DND-41 (cell line): ENCODE measurements at regions not wholly inside any gene's neighbourhood (a gene's known extent, or its start where the extent isn't known, plus 50 kb on each side); places are given as distances from the start of the nearest gene placed in this dataset.

Experiments used
- ATAC-seq: fragments of 200-7000 bp; cut with Tn5 transposase; 3 replicates; pipeline ENCODE4 v1.9.1; 2021; ENCODE audit warnings: low read depth; ENCODE audit not compliant: insufficient read depth
- DNase-seq: peaks from one replicate; pipeline ENCODE4 v3.0.0-alpha.2; 2020
- H2AFZ ChIP-seq: 2 replicates; pipeline ENCODE4 v1.6.0; 2012; ENCODE audit warnings: low read depth, low read length
- H3K27ac ChIP-seq: 2 replicates; pipeline ENCODE4 v1.5.1; 2012; ENCODE audit warnings: low read length, inconsistent platforms
- H3K27me3 ChIP-seq: fragments of 200-600 bp; sonication (generic); 2 replicates; pipeline ENCODE4 v1.6.0; 2012; ENCODE audit warnings: low read length, mild to moderate bottlenecking, inconsistent platforms; ENCODE audit not compliant: insufficient read depth, poor library complexity
- H3K36me3 ChIP-seq: 2 replicates; pipeline ENCODE4 v1.5.1; 2012; ENCODE audit warnings: low read length, inconsistent platforms; ENCODE audit not compliant: insufficient read depth
- H3K4me1 ChIP-seq: 2 replicates; pipeline ENCODE4 v1.5.1; 2012; ENCODE audit warnings: mild to moderate bottlenecking, low read length; ENCODE audit not compliant: insufficient read depth
- H3K4me2 ChIP-seq: 2 replicates; pipeline ENCODE4 v1.6.0; 2012; ENCODE audit warnings: mild to moderate bottlenecking, moderate library complexity, low read length, inconsistent platforms; ENCODE audit not compliant: insufficient read depth
- H3K4me3 ChIP-seq, 2 experiments: fragments of 200-600 bp in 1 of 2; shearing (Covaris generic) in 1 of 2; 2 replicates each; pipeline ENCODE4 v1.5.1; 2012 to 2016; ENCODE audit warnings: inconsistent platforms in 2 of 2, low read length in 2 of 2, mild to moderate bottlenecking in 2 of 2, low read depth in 1 of 2, moderate library complexity in 1 of 2
- H3K79me2 ChIP-seq: 2 replicates; pipeline ENCODE4 v1.6.0; 2012; ENCODE audit warnings: low read length, inconsistent platforms; ENCODE audit not compliant: insufficient read depth
- H3K9ac ChIP-seq: 2 replicates; pipeline ENCODE4 v1.6.0; 2012; ENCODE audit warnings: low read depth, mild to moderate bottlenecking, inconsistent platforms, low read length, moderate library complexity
- H3K9me3 ChIP-seq: 2 replicates; pipeline ENCODE4 v1.5.1; 2012; ENCODE audit warnings: low read length, moderate library complexity, mild to moderate bottlenecking, inconsistent platforms; ENCODE audit not compliant: insufficient read depth, severe bottlenecking
- H4K20me1 ChIP-seq: 2 replicates; pipeline ENCODE4 v1.6.0; 2012; ENCODE audit warnings: low read length; ENCODE audit not compliant: insufficient read depth
- EZH2 ChIP-seq: IDR thresholded peaks from 3 replicates; pipeline ENCODE4 v1.6.1; 2012; ENCODE audit warnings: borderline replicate concordance, low read depth, mild to moderate bottlenecking, moderate library complexity, low read length, inconsistent platforms; ENCODE audit not compliant: severe bottlenecking
- TF ChIP-seq, protein P1 (sequence below): IDR thresholded peaks from 2 replicates; pipeline ENCODE4 v1.5.1; 2012; ENCODE audit warnings: borderline replicate concordance, low read length, moderate library complexity, mild to moderate bottlenecking; ENCODE audit not compliant: poor library complexity, severe bottlenecking; ENCODE audit errors: extremely low read depth

DNA sequence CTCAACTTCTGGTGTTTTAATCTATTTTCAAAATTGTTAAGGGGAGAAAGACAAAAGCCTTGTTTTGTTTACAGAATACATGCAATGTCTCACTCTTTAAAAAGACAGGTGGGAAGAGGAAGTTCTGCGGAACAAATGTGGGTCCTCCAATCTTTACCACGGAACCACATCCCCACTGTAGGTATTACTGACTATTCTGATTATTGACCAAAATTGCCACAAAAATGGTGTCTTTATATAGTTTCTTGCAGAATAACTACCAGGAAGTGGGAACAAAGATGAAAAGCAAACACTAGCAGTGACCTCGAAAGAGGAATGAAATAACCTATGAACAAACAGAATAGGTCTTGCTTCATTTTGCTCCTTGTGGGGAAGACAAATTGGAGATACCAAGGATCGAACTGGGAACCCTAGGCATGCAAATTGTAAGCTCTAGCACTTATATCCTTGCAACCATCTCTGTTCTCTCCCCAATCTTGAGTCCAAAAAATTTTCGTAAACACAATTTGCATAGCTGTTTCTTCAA is 106.7 kb downstream of the GPX5 start:
- no peak for DNase-seq
- Histone ChIP-seq H3K9ac (no peak overlapping the region), H4K20me1 (no peaks in the 10 kb centered on the region), H3K4me3 (no peak overlapping the region), H3K27me3 (no peaks in the 10 kb centered on the region), H3K36me3 (no peaks in the 10 kb centered on the region), H3K4me1 (no peaks in the 10 kb centered on the region), H3K79me2 (no peaks in the 10 kb centered on the region), H3K4me2 (no peak overlapping the region), H2AFZ (no peak overlapping the region), H3K9me3 (no peaks in the 10 kb centered on the region), H3K27ac (no peak overlapping the region)
- peak; percentile 62 for ATAC-seq
- TF ChIP-seq, protein P1, sequence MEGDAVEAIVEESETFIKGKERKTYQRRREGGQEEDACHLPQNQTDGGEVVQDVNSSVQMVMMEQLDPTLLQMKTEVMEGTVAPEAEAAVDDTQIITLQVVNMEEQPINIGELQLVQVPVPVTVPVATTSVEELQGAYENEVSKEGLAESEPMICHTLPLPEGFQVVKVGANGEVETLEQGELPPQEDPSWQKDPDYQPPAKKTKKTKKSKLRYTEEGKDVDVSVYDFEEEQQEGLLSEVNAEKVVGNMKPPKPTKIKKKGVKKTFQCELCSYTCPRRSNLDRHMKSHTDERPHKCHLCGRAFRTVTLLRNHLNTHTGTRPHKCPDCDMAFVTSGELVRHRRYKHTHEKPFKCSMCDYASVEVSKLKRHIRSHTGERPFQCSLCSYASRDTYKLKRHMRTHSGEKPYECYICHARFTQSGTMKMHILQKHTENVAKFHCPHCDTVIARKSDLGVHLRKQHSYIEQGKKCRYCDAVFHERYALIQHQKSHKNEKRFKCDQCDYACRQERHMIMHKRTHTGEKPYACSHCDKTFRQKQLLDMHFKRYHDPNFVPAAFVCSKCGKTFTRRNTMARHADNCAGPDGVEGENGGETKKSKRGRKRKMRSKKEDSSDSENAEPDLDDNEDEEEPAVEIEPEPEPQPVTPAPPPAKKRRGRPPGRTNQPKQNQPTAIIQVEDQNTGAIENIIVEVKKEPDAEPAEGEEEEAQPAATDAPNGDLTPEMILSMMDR, result no peak

DNA sequence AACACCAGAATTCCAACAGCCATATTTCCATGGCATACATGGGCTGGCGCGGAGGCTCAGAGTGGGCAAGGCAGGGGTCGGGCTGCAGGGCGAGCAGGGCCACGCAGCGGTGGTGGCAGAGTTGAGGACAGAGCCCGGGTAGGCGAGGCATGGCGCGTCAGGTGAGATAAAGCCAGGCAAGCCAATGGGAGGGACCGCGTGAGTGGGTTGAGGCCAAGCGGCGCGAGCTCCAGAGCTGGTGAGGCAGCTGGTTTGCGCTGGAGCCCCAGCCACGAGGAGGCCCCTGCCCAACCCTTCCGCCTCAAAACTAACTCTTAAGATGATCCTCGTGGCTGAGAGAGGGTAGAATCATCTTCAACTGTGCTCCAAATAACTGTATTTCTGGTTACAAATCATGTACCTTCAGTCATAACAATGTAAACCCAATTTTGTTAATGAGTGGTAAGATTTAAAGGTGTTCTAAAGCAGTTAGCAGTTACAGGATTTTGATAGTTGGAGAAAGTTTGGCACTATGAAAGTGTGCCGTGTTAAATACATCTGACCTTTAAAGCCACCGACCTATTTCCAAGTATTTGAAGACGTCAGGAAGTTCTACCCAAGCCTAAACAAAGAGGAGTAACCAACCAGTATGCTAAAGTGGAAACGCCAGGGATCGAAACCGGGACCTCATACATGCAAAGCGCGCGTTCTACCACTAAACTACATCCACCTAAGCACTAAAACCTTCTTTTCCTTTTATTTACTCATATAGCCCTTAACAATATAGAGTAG is 107.9 kb downstream of the GPX5 start:
- no peaks in the 10 kb centered on the region for H3K36me3 ChIP-seq
- no peak overlapping the region for H2AFZ ChIP-seq
- no peak overlapping the region for H3K4me2 ChIP-seq
- no peak overlapping the region for H3K27ac ChIP-seq
- no peaks in the 10 kb centered on the region for H3K4me1 ChIP-seq
- no peak for ATAC-seq
- no peak overlapping the region for H3K9ac ChIP-seq
- no peaks in the 10 kb centered on the region for H4K20me1 ChIP-seq
- H3K4me3 ChIP-seq, result no peak overlapping the region
- no peaks in the 10 kb centered on the region for H3K79me2 ChIP-seq
- no peaks in the 10 kb centered on the region for H3K27me3 ChIP-seq
- DNase-seq, result no peak
- no peaks in the 10 kb centered on the region for H3K9me3 ChIP-seq
- no peak for TF ChIP-seq EZH2
- TF ChIP-seq, protein P1, result no peak

DNA sequence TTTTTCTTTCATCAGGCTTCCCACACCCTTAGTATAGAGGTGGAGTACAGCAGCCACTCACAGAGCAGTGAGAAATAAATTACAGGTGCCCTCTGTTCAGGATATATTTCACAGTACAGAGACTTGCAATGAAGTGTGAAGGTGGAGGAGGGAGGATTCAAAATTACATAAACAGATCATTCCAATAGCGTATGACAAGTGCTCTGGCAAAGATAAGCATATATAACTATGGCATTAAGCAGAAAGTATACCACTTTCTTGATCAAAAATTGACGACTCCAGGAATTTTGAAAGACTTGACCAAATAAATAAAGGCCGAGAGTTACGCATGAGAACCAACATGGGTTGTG is 108.7 kb downstream of the GPX5 start:
- DNase-seq, result no peak

More for the DNA sequence above, 108.7 kb downstream of the GPX5 start:
- Histone ChIP-seq H3K4me3 (no peak overlapping the region), H3K27ac (no peak overlapping the region), H4K20me1 (no peaks in the 10 kb centered on the region), H3K27me3 (no peaks in the 10 kb centered on the region), H3K9me3 (no peaks in the 10 kb centered on the region), H3K79me2 (no peaks in the 10 kb centered on the region), H2AFZ (no peak overlapping the region), H3K4me2 (no peak overlapping the region), H3K36me3 (no peaks in the 10 kb centered on the region), H3K4me1 (no peaks in the 10 kb centered on the region), H3K9ac (no peak overlapping the region)
- no peak for ATAC-seq
- TF ChIP-seq, protein P1, result no peak
- no peak for TF ChIP-seq EZH2
